Common myeloid progenitor, CD34-positive (primary cell): ENCODE measurements at regions not wholly inside any gene's neighbourhood (a gene's known extent, or its start where the extent isn't known, plus 50 kb on each side); places are given as distances from the start of the nearest gene placed in this dataset.

Experiments used
- CTCF ChIA-PET: fragments of 350-600 bp; sonication (Branson Sonifier 250); formaldehyde crosslinking; loops from one replicate; lab custom pipeline; 2021; ENCODE audit warnings: antibody characterized with exemption; lab: Charles Lee
- POLR2A ChIA-PET: fragments of 350-600 bp; sonication (Branson Sonifier 250); formaldehyde crosslinking; loops from one replicate; lab custom pipeline; 2021; ENCODE audit warnings: antibody characterized with exemption; lab: Charles Lee
- DNase-seq, 3 donors: peaks; one replicate each; pipeline versions ENCODE4 v3.0.0 to v3.0.0-alpha.2; 2013
- H3K27ac ChIP-seq, 2 experiments: 1 replicate in 1 of 2; 2 replicates in 1 of 2; pipeline ENCODE4 v1.7.0; 2013; ENCODE audit warnings: inconsistent platforms in 2 of 2, low read length in 2 of 2, mild to moderate bottlenecking in 2 of 2, low read depth in 1 of 2, moderate library complexity in 1 of 2; ENCODE audit not compliant: severe bottlenecking in 2 of 2, insufficient read depth in 1 of 2, poor library complexity in 1 of 2
- H3K27me3 ChIP-seq, 5 experiments: replicated peaks in 2 of 5; 1 replicate in 3 of 5; 2 replicates in 2 of 5; pipeline versions ENCODE4 v1.6.1 to v1.7.0; 2013; ENCODE audit warnings: low read length in 4 of 5, mild to moderate bottlenecking in 2 of 5, moderate library complexity in 2 of 5, inconsistent platforms in 1 of 5; ENCODE audit not compliant: insufficient read depth in 5 of 5, control insufficient read depth in 4 of 5
- H3K36me3 ChIP-seq, 4 experiments: 1 replicate in 2 of 4; 2 replicates in 2 of 4; pipeline versions ENCODE4 v1.6.1 to v1.7.0; 2013; ENCODE audit warnings: low read length in 3 of 4, control low read depth in 1 of 4, mild to moderate bottlenecking in 1 of 4; ENCODE audit not compliant: control insufficient read depth in 4 of 4, insufficient read depth in 4 of 4
- H3K4me1 ChIP-seq, 4 experiments: 1 replicate in 3 of 4; 2 replicates in 1 of 4; pipeline versions ENCODE4 v1.6.1 to v1.7.1; 2013; ENCODE audit warnings: low read length in 3 of 4, mild to moderate bottlenecking in 3 of 4, control low read depth in 1 of 4, inconsistent platforms in 1 of 4, moderate library complexity in 1 of 4; ENCODE audit not compliant: control insufficient read depth in 4 of 4, insufficient read depth in 4 of 4; ENCODE audit errors: control extremely low read depth in 1 of 4
- H3K4me3 ChIP-seq, 7 experiments: 1 replicate in 4 of 7; 2 replicates in 3 of 7; pipeline versions ENCODE4 v1.5.1 to v1.7.0; 2013; ENCODE audit warnings: mild to moderate bottlenecking in 7 of 7, low read length in 6 of 7, moderate library complexity in 6 of 7, inconsistent platforms in 2 of 7, low read depth in 2 of 7, control low read depth in 1 of 7; ENCODE audit not compliant: insufficient read depth in 4 of 7, control insufficient read depth in 1 of 7; ENCODE audit errors: extremely low read depth in 1 of 7
- H3K9me3 ChIP-seq, 5 experiments: 1 replicate in 4 of 5; 2 replicates in 1 of 5; pipeline versions ENCODE4 v1.6.1 to v1.7.1; 2013; ENCODE audit warnings: low read length in 4 of 5, mild to moderate bottlenecking in 2 of 5, inconsistent platforms in 1 of 5, low read depth in 1 of 5, moderate library complexity in 1 of 5; ENCODE audit not compliant: control insufficient read depth in 4 of 5, insufficient read depth in 2 of 5; ENCODE audit errors: control extremely low read depth in 1 of 5
- WGBS: methylation state at CpG from one replicate; pipeline ENCODE4 v1.1.5; 2013; ENCODE audit not compliant: insufficient coverage; 5-methylcytosine and 5-hydroxymethylcytosine counted together

- H3K27me3 ChIP-seq, result no peaks in the 10 kb centered on the region
- DNase-seq, result no peak
- H3K36me3 ChIP-seq, result no peaks in the 10 kb centered on the region
- no peak overlapping the region for H3K27ac ChIP-seq
- H3K4me1 ChIP-seq, result no peaks in the 10 kb centered on the region
- CTCF ChIA-PET, result no interaction called here
- POLR2A ChIA-PET, result no interaction called here
- no peak overlapping the region for H3K4me3 ChIP-seq
- WGBS, result no CpG with 5 or more reads among the region's 2 CpGs
- H3K9me3 ChIP-seq, result no peaks in the 10 kb centered on the region
These were observed 275.7 kb downstream of the TLR4 start for GRCh38 chr9:117979914-117980313.

- Histone ChIP-seq H3K4me3 (no peak overlapping the region), H3K36me3 (no peaks in the 10 kb centered on the region), H3K4me1 (no peaks in the 10 kb centered on the region), H3K27ac (no peak overlapping the region), H3K9me3 (no peaks in the 10 kb centered on the region), H3K27me3 (no peaks in the 10 kb centered on the region)
- CTCF ChIA-PET, result no interaction called here
- no peak for DNase-seq
- POLR2A ChIA-PET, result no interaction called here
These were observed 283.7 kb downstream of the TLR4 start for GRCh38 chr9:117987945-117988344.

- no peak overlapping the region for H3K4me3 ChIP-seq
- no peak for DNase-seq
- ChIA-PET POLR2A (no interaction called here), CTCF (no interaction called here)
- no peaks in the 10 kb centered on the region for H3K36me3 ChIP-seq
- no peak overlapping the region for H3K27ac ChIP-seq
- no CpG with 5 or more reads among the region's 6 CpGs for WGBS
- no peaks in the 10 kb centered on the region for H3K27me3 ChIP-seq
- no peaks in the 10 kb centered on the region for H3K4me1 ChIP-seq
- no peaks in the 10 kb centered on the region for H3K9me3 ChIP-seq
These were observed 287.8 kb downstream of the TLR4 start for GRCh38 chr9:117992006-117992405.

- POLR2A ChIA-PET, result no interaction called here
- Histone ChIP-seq H3K4me3 (no peak overlapping the region), H3K9me3 (no peaks in the 10 kb centered on the region), H3K27ac (no peak overlapping the region), H3K4me1 (no peaks in the 10 kb centered on the region), H3K27me3 (no peaks in the 10 kb centered on the region), H3K36me3 (no peaks in the 10 kb centered on the region)
- no peak for DNase-seq
- WGBS, result 100% methylated on average over 1 of the region's 3 CpGs
- CTCF ChIA-PET, result interaction anchor here (0.6 kb wide), 1 partner anchor 876 kb away, joined by 4 read pairs; no protein-coding TSS in a partner anchor
These were observed 296.4 kb downstream of the TLR4 start for GRCh38 chr9:118000581-118000980.

GRCh38 chr9:118003240-118003639, 299.0 kb downstream of the TLR4 start:
- DNase-seq, result no peak
- Histone ChIP-seq H3K27ac (no peak overlapping the region), H3K36me3 (no peaks in the 10 kb centered on the region), H3K27me3 (no peaks in the 10 kb centered on the region), H3K9me3 (no peaks in the 10 kb centered on the region), H3K4me1 (no peaks in the 10 kb centered on the region), H3K4me3 (no peak overlapping the region)
- ChIA-PET CTCF (no interaction called here), POLR2A (no interaction called here)
- WGBS, result 39% methylated on average over 3 of the region's 3 CpGs

GRCh38 chr9:118008246-118008645, 304.0 kb downstream of the TLR4 start:
- Histone ChIP-seq H3K9me3 (no peaks in the 10 kb centered on the region), H3K4me1 (no peaks in the 10 kb centered on the region), H3K27me3 (no peaks in the 10 kb centered on the region), H3K27ac (no peak overlapping the region), H3K36me3 (no peaks in the 10 kb centered on the region), H3K4me3 (no peak overlapping the region)
- no peak for DNase-seq
- POLR2A ChIA-PET, result no interaction called here
- CTCF ChIA-PET, result no interaction called here
- WGBS, result no CpG with 5 or more reads among the region's 4 CpGs

GRCh38 chr9:118009614-118010013, 305.4 kb downstream of the TLR4 start:
- H3K36me3 ChIP-seq, result no peaks in the 10 kb centered on the region
- H3K27ac ChIP-seq, result no peak overlapping the region
- no peaks in the 10 kb centered on the region for H3K27me3 ChIP-seq
- no peaks in the 10 kb centered on the region for H3K9me3 ChIP-seq
- no peaks in the 10 kb centered on the region for H3K4me1 ChIP-seq
- DNase-seq, result no peak
- no peak overlapping the region for H3K4me3 ChIP-seq
- ChIA-PET CTCF (no interaction called here), POLR2A (no interaction called here)
